ENCODE measurements at regions not wholly inside any gene's neighbourhood (a gene's known extent, or its start where the extent isn't known, plus 50 kb on each side); places are given as distances from the start of the nearest gene placed in this dataset.

DNA sequence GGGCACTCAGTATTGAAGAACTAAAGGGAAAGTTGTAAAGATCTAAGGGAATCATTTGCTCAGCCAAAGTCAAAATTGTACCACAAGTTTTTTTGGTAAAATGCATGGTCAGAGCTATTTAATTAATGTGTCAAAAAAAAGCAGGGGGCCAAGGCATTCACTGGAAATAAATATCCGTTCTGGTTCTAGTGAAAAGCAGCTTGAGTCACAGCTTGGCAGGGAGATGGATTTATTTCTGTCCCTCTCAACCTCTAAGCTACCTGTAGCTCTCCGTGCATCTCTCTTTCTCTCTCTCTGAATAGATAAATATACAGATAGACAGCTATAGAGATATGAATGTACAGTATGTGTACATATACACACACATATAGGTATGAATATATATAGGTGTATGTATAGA, 554.4 kb upstream of the TMEM132C start (continued):
- TF ChIP-seq RXRA (IDR thresholded peaks at IDR 0.05; ENCODE audit: insufficient read depth, low read depth, low read length) (no peak), MAFK (IDR thresholded peaks at IDR 0.05; ENCODE audit: low read depth, low read length) (no peak), GTF2F1 (IDR thresholded peaks at IDR 0.05; ENCODE audit: borderline replicate concordance, low read depth, low read length) (no peak), GABPA (IDR thresholded peaks at IDR 0.05; ENCODE audit: borderline replicate concordance, insufficient read depth, low read length) (no peak)
